GM12874 (cell line): ENCODE measurements at regions not wholly inside any gene's neighbourhood (a gene's known extent, or its start where the extent isn't known, plus 50 kb on each side); places are given as distances from the start of the nearest gene placed in this dataset.

Experiments
- TF ChIP-seq, protein P1 (sequence below): IDR thresholded peaks from 2 replicates; pipeline ENCODE4 v1.5.1; 2011; ENCODE audit warnings: low read depth, mild to moderate bottlenecking, control low read depth, low read length, moderate library complexity; ENCODE audit not compliant: insufficient read depth

DNA sequence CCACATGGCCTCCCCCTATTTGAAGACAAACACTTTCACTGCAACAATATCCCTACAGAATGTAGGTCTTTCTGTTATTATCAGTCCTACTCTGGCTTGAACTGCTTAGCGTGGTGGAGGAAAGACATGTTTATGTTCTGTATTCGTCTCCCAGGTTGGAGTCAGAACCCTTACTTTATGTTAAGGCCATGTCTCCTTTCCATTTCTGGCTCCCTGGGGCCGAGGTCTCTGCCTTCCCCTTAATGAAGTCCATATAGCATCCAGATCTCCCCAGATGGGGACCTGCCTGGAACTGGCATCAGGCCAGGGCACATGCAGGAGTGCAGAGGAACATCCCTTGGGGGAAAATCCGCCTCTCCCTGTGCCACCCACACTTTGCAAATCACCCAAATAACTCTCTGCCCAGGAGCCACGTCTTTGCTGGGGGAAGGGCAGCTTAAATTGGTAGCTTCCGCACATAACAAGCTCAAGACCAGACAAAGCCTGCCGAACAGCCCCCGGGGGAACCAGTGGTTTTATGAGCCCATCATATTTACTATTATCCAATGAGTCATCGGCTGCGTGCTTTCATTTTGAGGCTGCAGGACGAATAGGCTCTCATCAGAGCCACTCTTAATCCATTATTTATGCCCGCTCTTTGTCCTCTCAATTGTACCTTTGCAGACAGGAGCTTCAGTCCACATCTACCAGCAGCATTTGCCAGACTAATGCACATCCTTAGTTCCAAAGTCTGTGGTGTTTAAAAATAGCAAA, 237.0 kb downstream of the UACA start:
- TF ChIP-seq, protein P1, sequence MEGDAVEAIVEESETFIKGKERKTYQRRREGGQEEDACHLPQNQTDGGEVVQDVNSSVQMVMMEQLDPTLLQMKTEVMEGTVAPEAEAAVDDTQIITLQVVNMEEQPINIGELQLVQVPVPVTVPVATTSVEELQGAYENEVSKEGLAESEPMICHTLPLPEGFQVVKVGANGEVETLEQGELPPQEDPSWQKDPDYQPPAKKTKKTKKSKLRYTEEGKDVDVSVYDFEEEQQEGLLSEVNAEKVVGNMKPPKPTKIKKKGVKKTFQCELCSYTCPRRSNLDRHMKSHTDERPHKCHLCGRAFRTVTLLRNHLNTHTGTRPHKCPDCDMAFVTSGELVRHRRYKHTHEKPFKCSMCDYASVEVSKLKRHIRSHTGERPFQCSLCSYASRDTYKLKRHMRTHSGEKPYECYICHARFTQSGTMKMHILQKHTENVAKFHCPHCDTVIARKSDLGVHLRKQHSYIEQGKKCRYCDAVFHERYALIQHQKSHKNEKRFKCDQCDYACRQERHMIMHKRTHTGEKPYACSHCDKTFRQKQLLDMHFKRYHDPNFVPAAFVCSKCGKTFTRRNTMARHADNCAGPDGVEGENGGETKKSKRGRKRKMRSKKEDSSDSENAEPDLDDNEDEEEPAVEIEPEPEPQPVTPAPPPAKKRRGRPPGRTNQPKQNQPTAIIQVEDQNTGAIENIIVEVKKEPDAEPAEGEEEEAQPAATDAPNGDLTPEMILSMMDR: no peak

DNA sequence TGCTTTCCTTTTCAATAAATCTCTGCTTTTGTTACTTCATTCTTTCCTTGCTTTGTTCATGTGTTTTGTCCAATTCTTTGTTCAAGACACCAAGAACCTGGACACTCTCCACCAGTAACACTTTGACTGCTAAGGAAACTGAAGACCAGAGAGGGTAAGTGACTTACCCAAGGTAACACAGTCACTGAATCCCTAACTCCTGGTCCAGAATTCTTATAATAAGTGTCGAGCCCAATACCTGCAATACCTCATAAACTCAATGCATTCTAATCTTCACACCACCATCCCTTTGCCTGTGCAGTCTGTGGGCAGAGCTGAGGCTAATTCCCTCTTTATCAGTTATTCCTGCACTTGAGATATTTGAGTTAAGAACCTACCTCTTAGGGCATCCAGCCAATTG, 237.8 kb downstream of the UACA start:
- TF ChIP-seq, protein P1: no peak

DNA sequence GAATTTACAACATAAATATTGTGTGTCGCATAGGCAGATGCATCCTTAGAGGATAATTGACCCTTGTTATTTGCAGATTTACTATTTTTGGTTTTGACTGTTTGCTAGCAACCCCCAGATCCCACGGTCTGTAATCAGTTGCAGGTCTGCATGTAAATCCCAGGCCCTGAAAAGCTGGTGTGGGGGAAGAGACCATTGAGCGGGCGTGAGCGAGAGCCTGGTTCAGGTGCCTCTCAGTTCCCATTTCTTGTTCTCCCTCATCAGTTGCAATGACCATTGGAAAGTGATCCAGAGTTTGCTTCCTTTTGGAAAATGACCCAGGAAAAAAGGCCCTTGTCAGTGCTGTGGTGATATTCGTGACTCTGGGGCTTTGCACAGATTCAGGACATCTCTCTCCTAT, 238.9 kb downstream of the UACA start:
- TF ChIP-seq, protein P1: no peak

DNA sequence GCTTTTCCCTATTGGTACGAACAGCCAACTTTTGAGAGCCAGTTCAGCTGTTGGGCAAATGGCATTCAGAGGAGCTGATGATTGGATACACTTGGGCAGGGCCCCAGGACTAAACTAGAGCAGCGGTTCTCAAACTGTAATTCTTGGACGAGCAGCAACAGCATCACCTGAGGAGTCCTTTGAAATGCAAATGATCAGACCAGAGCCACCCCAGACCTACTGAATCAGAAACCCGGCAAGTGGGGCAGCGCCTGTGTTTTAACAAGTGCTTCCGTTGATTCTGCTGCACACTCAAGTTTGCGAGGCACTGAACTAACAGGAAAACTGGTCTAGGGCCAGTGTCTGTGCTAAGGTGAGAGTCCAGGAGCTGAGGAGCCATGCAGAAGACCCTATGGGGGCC, 239.7 kb downstream of the UACA start:
- TF ChIP-seq, protein P1: no peak

DNA sequence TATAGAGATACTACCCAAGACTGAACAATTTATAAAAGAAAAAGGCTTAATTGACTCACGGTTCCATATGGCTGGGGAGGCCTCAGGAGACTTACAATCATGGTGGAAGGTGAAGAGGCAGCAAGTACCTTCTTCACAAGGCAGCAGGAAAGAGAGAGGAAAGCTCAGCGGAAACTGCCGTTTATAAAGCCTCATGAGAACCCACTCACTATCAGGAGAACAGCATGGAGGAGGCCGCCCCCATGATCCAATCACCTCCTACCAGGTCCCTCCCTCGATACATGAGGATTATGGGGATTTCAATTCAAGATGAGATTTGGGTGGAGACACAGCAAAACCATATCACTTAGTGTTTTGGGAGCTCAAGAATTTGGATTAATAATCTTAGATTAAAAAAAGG, 240.2 kb downstream of the UACA start:
- TF ChIP-seq, protein P1: no peak

DNA sequence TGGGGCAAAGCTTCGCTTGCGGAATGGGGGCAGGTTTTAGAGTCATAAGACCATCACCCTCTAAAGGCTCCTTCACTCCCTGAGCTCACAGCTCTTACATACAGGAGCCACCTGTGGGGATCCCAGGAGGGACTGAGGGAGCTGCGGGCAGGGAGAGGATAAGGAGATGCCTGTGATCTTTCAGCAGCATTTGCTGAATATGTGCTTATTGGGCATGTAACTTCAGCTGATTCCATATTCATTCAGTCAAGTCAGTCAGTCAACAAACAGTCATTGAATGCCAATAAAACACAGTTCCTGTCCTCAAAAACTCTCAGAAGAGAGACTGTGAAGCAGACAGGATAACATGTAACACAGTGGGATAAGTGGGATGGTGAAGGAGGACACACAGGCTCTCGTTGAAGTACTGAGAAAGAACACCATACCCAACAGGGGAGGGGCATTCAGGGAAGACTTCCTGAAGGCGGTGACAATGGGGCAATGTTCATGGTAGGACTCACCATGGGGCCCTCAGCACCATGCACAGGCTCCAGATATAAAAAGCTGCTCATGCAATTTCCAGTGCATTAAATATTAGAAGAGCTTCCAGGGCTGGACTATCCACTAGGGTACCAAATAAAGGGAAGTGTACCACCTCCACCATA, 240.9 kb downstream of the UACA start:
- TF ChIP-seq, protein P1: no peak

DNA sequence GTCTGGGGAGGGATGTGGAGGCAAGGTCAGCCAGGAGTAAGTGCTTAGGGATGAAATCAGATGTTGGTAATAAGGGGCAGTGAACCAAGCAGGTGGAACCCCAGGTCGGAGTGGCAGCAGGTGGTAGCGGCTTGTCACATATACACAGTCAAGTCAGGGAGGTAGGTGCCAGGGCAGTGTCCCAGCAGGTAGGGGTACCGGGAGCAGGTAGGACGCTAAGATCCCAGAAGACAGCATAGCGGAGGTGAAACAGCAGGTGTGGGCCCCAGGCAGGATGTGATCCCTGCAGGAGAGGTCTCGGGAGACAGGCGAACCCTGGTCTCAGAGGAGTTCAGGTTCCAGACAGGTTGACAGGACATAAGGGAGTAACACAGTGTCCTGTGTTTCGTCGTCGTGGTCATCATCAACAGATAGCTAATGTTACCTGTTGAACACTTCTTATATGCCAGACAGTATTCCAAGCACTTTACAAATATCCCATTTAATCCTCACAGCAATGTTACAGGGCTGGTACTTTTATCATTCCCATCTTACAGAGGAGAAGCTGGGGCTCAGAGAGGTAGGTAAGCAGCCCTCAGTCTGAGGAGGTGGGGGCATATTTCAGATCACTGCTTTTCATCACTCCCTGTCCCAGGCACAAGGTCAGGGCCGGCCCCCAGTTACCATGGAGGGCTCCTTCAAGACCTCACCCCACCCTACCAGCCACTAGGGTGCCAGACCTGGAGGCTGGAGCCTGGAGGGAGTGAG, 241.6 kb downstream of the UACA start:
- TF ChIP-seq, protein P1: no peak
